ENCODE measurements at regions not wholly inside any gene's neighbourhood (a gene's known extent, or its start where the extent isn't known, plus 50 kb on each side); places are given as distances from the start of the nearest gene placed in this dataset.

GRCh38 chr3:187888701-187889100, 143.4 kb upstream of the BCL6 start:
- TF ChIP-seq CTCF (IDR thresholded peaks at IDR 0.05) (no peak), POLR2A (IDR thresholded peaks at IDR 0.05) (no peak)

Measured in Peyer's patch (tissue), 4 donors.